Tibial artery (tissue), 4 donors: ENCODE measurements at regions not wholly inside any gene's neighbourhood (a gene's known extent, or its start where the extent isn't known, plus 50 kb on each side); places are given as distances from the start of the nearest gene placed in this dataset.
"Not testable (repeated sequence)": the region's sequence is repeated elsewhere in the genome, so short reads cannot be mapped to it uniquely, and the experiment has no call there.

Experiments
- DNase-seq, 2 donors: peaks; one replicate each; pipeline ENCODE4 v3.0.0-alpha.2; 2019
- H3K27ac ChIP-seq, 2 donors: fragments of 200-600 bp; sonication (generic) in 1 of 2; 1 replicate in 1 of 2; 2 replicates in 1 of 2; pipeline ENCODE4 v1.5.1; 2018 to 2019; ENCODE audit warnings: mild to moderate bottlenecking in 1 of 2
- H3K27me3 ChIP-seq, 2 donors: fragments of 200-600 bp; sonication (generic) in 1 of 2; one replicate each; pipeline versions ENCODE4 v1.5.1 to v1.6.0; 2016 to 2019
- H3K36me3 ChIP-seq, 3 donors: fragments of 200-600 bp; sonication (generic) in 2 of 3; one replicate each; pipeline ENCODE4 v1.5.1; 2016 to 2019; ENCODE audit warnings: mild to moderate bottlenecking in 2 of 3
- H3K4me1 ChIP-seq, 4 donors: fragments of 200-600 bp; sonication (generic) in 2 of 4; 1 replicate in 3 of 4; 2 replicates in 1 of 4; pipeline ENCODE4 v1.5.1; 2016 to 2019
- H3K4me3 ChIP-seq, 2 donors: fragments of 200-600 bp; sonication (generic) in 1 of 2; 1 replicate in 1 of 2; 2 replicates in 1 of 2; pipeline ENCODE4 v1.5.1; 2018 to 2019; ENCODE audit warnings: mild to moderate bottlenecking in 2 of 2
- H3K9me3 ChIP-seq, 3 donors: fragments of 200-600 bp; sonication (generic) in 1 of 3; one replicate each; pipeline ENCODE4 v1.5.1; 2016 to 2019
- CTCF ChIP-seq, 2 experiments: fragments of 200-600 bp in 1 of 2; fragments of 450-650 bp in 1 of 2; IDR thresholded peaks; one replicate each; pipeline ENCODE4 v1.5.1; 2017 to 2019; ENCODE audit warnings: antibody characterized with exemption in 2 of 2, mild to moderate bottlenecking in 1 of 2, moderate library complexity in 1 of 2
- intact Hi-C: fragments of 100-400 bp; cut with DNase I; formaldehyde crosslinking; loops from one replicate; pipeline ENCODE4 v1.15.0; 2023; ENCODE audit warnings: low total_unique reads

GRCh38 chr1:60622486-60622885 lies 459.9 kb upstream of the NFIA start:
- intact Hi-C loops: no loop called here
- DNase-seq: no peak
- Histone ChIP-seq H3K4me1 (peaks cover 0 to 6% (median 0%) of the 10 kb centered on the region in 4 donors), H3K27me3 (no peaks in the 10 kb centered on the region), H3K9me3 (no peaks in the 10 kb centered on the region), H3K4me3 (no peak overlapping the region), H3K36me3 (no peaks in the 10 kb centered on the region), H3K27ac (no peak overlapping the region)
- TF ChIP-seq CTCF (IDR thresholded peaks at IDR 0.05): no peak

GRCh38 chr1:60621368-60621851 lies 461.0 kb upstream of the NFIA start:
- Histone ChIP-seq H3K27me3 (no peaks in the 10 kb centered on the region), H3K9me3 (no peaks in the 10 kb centered on the region), H3K4me1 (peaks cover 0 to 6% (median 0%) of the 10 kb centered on the region in 4 donors), H3K4me3 (no peak overlapping the region), H3K36me3 (no peaks in the 10 kb centered on the region), H3K27ac (no peak overlapping the region)
- intact Hi-C loops: no loop called here
- TF ChIP-seq CTCF (IDR thresholded peaks at IDR 0.05): no peak
- no peak for DNase-seq

- Histone ChIP-seq H3K4me1 (peaks cover 0 to 6% (median 0%) of the 10 kb centered on the region in 4 donors), H3K36me3 (no peaks in the 10 kb centered on the region), H3K27me3 (no peaks in the 10 kb centered on the region), H3K9me3 (no peaks in the 10 kb centered on the region), H3K4me3 (no peak overlapping the region), H3K27ac (peak overlapping the region; percentile 31 to 34)
- TF ChIP-seq CTCF (IDR thresholded peaks at IDR 0.05): no peak
- intact Hi-C loops: no loop called here
- DNase-seq: no peak
Measured at GRCh38 chr1:60620087-60620486, 462.3 kb upstream of the NFIA start.

GRCh38 chr1:60619581-60619980 lies 462.8 kb upstream of the NFIA start:
- Histone ChIP-seq H3K36me3 (no peaks in the 10 kb centered on the region), H3K4me3 (no peak overlapping the region), H3K27ac (peak overlapping the region; percentile 11 to 31), H3K9me3 (no peaks in the 10 kb centered on the region), H3K27me3 (no peaks in the 10 kb centered on the region), H3K4me1 (peaks cover 0 to 6% (median 0%) of the 10 kb centered on the region in 4 donors)
- no peak for DNase-seq
- intact Hi-C loops: no loop called here
- TF ChIP-seq CTCF (IDR thresholded peaks at IDR 0.05): no peak

- TF ChIP-seq CTCF (IDR thresholded peaks at IDR 0.05): no peak
- no peak overlapping the region for H3K27ac ChIP-seq
- DNase-seq: no peak
- intact Hi-C loops: no loop called here
- H3K36me3 ChIP-seq: no peaks in the 10 kb centered on the region
- no peaks in the 10 kb centered on the region for H3K27me3 ChIP-seq
- H3K4me3 ChIP-seq: no peak overlapping the region
- H3K9me3 ChIP-seq: no peaks in the 10 kb centered on the region
- H3K4me1 ChIP-seq: peaks cover 0 to 6% (median 0%) of the 10 kb centered on the region in 4 donors
Measured at GRCh38 chr1:60615666-60616065, 466.7 kb upstream of the NFIA start.

GRCh38 chr1:60612790-60613189 lies 469.6 kb upstream of the NFIA start:
- H3K27me3 ChIP-seq: no peaks in the 10 kb centered on the region
- intact Hi-C loops: no loop called here
- H3K36me3 ChIP-seq: no peaks in the 10 kb centered on the region
- H3K9me3 ChIP-seq: no peaks in the 10 kb centered on the region
- DNase-seq: no peak
- no peaks in the 10 kb centered on the region for H3K4me1 ChIP-seq
- no peak for TF ChIP-seq CTCF (IDR thresholded peaks at IDR 0.05)
- no peak overlapping the region for H3K4me3 ChIP-seq
- no peak overlapping the region for H3K27ac ChIP-seq

GRCh38 chr1:60606921-60607320 lies 475.4 kb upstream of the NFIA start:
- H3K4me1 ChIP-seq, H3K27ac ChIP-seq, DNase-seq, intact Hi-C loops, H3K4me3 ChIP-seq, H3K36me3 ChIP-seq, H3K27me3 ChIP-seq, H3K9me3 ChIP-seq: not testable (repeated sequence)
